NCI-H1105 (cell line): ENCODE measurements at regions not wholly inside any gene's neighbourhood (a gene's known extent, or its start where the extent isn't known, plus 50 kb on each side); places are given as distances from the start of the nearest gene placed in this dataset.

Source experiments
- DNase-seq: peaks from one replicate; lab custom pipeline; 2025; lab: John Stamatoyannopoulos, UW

DNA sequence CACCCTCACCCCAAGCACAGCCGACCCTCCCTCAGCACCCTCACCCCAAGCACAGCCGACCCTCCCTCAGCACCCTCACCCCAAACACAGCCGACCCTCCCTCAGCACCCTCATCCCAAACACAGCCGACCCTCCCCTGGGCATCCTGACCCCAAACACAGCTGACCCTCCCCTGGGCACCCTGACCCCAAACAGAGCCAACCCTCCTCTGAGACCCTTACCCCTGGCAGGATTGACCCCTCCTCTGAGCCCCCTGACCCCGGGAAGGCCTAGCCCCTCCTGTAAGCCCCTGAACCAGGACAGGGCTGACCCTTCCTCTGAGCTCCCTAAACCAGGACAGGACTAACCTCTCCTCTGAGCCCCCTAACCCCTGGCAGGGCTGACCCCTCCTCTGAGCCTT is 84.4 kb upstream of the RAB6C start:
- no peak for DNase-seq

DNA sequence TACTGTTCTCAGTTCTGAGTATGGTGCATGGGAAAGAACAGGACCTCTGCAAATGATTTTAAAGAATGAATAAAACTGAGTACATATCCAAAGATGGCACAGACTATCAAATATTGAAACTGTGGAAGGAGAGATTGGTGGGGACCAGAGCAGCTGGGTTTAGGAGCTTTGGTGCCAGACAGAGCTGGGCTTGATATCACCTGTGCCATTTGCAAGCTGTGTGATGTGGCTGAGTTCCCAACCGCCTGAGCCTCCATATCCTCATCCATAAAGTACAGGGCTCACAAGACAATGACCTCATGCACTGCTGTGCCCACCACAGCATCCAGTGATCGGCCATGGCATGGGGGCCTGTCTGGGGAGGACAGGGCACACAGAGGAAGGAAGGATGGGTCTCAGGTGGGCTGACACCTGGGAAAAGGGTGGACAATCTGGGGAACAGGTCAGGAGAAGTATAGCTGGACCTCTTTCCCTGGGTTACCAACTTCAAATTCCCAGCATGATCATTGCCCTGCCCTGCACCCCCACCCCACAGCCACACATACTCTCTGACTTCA is 83.9 kb upstream of the RAB6C start:
- DNase-seq: no peak

DNA sequence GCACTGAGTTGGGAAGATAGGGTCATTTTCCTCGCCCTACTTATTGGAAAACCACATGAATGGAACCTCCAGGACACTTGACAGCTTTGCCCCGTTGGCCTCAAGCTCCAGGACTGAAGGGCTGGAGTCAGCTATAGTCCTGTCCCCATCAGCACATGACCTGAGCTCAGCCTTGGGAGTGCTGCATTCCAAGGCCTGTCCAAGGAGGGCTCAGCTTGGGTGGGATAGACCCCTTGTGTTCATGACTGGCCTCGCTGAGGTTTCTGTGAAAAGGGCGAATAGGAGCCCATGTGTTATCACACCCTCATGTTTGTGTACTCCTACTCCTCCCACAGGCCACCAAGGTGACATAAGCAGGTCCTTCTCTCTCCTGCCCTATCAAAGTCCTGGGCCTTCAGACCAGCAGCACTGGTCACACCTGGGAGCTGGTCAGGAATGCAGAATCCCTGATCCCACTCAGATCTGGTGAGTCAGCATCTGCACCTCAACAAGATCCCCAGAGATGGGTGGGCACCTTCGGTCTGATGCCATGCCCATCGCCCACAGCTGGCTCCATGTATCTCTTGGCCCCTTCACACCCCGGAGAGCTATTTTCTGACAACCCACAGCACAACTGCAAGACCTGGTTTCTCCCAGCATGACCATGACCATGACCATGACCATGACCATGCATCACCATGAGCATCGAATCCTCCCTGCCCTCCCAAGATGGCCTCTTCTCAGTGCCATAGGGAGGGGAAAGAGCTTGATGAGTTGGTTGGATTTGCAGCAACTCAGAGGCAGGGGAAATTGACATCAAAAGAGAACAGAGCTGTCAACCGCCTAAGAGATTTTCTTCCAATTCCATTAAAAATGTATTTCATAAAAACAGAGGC is 83.0 kb upstream of the RAB6C start:
- no peak for DNase-seq

DNA sequence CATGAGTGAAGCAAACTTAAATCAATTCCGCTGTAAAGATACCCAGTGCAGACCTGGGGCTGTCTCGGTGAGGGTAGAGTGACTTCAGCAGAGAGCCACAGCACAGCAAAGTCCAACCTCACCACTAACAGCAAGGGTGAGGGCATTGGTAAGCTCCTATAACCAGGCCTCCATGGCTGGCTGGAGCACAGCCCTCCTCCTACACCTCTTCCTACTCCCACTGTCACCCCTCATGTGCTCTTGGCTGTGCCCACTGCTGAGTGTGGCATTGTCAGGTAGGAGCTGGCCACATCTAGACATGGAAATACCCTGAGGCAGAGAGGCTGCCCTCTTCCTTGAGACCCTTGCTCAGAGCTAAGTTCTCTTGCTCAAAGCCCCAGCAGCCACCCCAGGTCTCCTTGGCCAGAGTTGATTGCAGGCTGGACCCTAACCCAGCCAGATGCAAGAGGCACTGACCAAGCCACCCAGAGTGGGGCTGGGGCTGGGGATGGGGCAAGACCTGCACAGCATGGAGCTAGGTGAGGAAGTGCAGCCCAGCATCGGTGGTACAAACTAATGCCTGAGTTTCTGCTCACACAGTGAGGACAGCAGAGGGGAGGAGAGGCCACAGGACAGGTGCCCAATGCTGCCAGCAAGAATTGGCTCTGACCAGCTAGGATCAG is 77.6 kb upstream of the RAB6C start:
- no peak for DNase-seq

DNA sequence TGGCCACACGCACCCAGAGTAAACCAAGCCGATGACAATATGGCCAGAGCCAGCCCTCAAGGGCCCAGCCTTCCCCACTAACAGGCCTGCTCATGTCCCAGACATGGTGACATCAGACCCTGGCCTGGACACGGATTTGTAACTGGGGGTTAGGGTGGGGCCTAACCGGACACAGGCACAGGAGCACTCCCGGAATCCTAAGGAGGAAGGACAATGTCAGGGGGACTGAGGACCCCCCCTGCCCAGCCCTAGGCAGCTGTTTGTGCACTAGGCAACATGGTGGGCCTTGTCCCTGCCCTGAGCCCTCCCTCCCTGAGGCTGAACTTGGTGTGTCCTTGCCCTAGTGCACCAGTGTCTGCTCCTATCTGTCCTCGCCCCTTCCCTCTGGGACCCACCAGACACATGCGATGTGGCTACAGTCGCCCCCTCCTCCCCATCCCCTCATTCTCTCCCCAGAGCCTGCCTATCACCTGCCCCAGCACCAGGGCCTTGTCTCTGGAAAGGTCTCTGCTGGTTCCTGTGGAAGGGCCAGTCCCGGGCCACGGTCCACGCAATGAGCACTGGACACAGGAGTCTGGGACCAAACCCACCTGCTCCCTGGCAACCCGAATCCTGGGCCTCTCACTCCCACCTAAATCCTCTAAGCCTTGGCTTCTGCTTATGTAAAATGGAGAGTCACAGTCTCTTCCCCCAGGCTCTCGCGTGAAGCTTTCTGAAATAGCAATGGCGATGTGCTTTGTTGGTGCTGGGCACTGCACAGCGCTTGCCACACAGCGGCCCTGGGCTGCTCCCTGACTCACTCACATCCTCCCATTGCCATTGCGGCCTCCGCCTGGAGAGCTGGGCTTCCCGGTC is 76.5 kb upstream of the RAB6C start:
- no peak for DNase-seq

DNA sequence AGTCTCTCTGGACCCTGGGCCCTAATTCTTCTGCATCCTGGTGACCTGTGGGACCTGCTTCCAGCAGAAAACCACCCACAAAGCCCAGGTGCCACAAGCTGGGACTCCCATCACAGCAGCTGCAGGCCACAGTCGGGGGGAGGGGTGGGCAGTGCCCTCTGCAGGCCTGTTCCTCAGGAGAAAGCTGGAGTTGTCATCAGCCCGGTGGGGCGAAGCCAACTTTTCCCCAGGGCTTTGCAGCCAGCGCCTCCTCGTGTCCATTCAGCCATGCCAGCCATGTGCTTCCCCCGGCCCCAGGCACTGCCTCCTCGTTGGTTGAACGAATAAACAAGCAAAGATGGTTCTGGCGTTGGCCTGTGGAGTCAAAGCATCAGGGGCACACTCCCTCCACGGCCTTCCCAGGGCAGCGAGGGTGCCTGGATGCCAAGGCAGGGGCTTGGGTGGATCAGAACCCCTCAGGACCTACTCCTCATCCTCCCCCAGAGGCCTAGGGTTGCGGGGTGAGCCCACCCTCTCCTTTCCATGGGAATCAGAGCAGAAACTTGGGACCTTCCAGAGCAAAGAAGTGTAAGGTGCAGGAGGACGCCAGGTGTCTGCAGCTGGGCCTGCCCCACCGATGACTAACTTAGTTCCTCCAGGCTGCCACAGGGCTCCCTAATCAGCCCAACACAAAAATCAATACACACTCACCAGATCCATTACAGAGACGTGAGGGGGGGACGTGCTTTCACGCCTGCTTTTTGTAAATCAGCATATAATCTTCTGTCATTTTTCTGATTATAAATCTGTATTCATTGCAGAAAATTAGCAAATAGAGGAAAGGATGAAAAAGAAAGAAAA is 75.7 kb upstream of the RAB6C start:
- no peak for DNase-seq

DNA sequence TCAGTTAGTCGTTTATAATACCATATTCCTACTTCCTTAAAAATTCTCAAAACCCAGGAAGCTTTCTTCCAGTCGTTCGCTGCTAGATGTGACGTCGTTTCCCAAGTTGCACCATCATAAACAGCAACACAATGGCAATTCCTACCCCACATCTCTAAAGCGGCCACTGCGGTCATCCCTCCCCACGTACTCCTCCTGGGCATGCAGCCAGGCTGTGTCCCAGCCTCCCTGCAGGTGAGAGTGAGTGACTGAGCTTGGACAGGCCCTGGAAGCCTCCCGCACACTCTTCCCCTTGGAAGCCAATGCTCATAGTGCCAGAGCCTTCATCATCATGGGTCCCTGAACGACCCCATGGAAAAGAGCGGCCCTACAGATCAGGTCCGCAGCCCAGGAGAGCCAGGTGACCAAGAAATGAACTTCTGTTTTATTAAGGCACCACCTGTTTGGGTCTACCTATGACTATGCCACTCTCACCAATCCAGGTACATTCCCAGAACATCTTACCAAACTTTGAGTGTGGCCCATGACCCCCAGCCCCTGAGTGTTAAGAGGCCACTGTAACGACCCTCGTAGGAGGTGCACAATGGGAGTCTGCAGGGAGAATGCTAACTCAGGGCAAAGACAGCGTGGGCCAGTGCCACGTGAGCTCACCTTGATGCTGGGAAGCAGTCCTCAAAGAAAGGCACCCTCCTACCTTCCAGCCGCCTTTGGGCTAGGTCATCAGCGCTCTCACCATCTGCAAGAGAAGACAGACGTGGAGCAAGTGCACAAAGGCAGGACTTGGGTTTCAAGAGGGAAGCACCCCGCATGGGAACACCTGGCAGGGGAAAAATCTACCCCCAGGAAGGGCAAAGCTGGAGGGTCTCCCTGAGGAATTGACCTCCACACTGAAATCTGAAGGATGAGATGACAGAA is 74.7 kb upstream of the RAB6C start:
- DNase-seq: no peak

DNA sequence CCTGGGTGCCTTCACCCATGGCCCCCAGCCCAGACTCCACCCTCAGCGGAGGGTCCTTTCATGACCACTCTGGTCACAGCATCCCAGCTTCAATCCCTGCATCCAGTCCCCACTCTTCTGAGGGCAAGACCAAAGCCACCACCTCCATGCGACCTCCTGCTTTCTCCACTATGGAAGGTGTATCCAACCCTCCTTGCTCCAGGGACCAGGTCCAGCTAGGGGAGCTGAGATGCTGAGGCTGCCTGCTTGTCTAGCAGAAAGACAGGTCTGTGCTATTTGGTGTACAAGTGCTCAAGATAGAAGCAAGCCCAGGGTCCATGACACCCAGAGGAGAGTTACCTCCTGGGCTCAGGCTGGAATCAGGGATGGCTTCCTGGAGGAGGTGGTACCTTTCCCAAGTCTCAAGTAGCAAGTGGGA is 73.8 kb upstream of the RAB6C start:
- no peak for DNase-seq

DNA sequence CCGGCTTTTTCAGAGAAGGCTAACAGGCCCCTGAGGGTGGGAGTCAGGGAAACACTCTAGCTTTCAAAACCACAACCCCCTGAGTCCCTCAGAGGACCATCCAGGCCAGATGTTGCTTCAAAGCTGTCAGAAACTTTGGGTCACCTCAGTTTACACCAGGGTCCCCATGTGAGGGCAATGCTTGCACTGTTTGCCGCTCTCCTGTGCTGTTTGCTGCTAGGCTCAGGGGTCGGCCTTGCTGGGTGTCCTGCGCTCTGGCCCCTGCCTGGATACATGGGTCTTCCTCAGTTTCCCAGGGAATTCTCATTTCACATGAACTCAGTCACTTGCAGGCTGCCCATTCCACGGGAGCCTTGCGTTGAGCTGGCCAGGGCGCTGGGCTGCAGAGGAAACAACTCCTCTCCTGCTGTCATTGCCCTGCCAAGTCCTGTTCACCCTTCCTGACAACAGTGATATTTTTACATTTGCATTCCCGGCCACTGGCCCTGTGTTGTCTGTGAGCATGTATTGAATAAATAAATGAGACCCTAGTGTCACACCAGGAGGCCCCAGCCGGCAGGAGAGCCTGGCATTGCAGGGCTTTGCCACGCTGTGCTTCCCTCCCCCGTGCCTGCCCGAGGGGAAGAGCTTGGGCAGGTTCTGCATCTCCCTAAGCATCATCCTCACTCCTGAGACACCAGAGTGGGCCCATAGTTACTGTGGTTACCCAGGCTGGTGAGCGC is 73.2 kb upstream of the RAB6C start:
- DNase-seq: no peak

DNA sequence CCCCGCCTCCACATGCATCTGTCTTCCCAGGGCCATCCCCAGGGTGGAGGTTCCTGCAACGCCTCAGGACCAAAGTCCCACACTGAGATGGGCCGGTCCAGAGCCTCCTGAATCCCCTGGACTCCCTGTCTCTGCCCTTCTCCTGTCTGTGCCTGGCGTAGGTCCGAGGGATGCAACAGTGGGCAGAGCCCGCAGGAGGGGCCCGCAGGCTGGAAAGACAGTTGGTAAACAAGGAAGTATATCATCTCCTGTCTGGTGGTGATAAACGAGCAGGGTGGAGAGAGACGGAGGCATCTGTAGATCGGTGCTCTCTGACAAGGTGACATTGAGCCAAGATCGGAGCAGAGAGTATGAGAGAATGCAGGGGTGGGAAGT is 72.6 kb upstream of the RAB6C start:
- DNase-seq: no peak

DNA sequence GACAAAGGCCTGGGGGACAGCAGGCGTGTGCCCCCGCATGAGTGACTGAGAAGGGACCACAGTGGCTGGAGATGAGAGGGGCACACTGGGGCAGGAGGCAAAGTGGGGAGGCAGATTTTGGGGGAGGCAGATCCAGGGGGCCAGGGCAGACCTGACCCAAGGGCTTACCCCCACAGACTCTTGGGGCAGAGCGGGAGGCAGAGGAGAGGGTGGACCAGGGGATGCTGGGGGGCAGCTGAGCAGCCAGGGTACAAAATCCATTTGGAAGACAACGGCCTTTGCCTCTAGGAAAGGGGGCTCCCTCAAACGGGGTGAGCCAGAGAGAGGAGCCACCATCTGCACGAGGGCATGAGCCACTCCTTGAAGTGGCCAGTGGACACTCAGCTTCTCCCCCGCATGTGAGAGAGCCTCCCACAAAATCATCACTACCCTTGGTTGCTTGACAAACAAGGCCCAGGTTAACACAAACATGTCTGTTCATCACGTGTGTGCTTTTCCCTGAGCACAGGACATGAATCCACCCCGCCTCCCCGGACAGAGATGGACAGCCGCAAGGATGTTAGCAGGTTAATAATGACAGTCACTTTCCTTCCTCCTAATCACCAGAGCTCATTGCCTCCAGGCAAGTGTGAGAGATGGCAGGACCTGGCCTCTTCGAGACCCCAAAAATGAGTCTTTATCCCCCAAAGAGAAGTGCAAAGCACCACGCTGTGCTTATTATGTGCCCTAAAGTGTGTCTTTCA is 72.0 kb upstream of the RAB6C start:
- DNase-seq: no peak

DNA sequence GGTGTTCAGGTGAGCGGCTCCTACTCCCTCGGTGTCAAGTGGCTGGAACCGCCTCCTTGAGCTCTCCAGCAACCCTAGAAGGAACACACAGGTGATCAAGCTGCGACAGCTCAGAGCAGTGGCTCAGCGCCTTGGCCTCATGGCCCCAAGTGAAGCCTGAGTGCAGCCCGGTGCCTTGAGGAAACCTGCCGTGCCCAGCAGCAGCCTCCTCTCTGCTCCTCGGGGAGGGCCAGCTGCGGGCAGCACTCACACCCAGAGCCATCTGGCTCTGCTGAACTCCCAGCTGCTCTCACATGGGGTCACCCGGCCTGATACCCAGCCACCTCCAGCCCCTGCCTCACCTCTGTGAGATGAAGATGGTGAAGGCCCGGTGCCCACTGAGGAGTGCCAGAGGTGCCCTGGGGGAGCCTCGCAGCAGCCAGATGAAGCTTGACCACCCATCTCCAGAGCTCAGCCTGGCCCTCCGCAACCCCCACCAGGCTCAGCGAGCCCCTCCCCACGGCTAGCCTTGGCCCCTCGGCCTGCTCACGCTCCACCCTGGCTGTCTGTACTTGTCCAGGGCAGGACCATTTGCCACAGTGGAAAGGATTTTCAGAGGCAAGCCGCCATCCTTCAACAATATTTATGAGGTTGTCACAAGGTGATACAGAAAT is 70.6 kb upstream of the RAB6C start:
- no peak for DNase-seq

DNA sequence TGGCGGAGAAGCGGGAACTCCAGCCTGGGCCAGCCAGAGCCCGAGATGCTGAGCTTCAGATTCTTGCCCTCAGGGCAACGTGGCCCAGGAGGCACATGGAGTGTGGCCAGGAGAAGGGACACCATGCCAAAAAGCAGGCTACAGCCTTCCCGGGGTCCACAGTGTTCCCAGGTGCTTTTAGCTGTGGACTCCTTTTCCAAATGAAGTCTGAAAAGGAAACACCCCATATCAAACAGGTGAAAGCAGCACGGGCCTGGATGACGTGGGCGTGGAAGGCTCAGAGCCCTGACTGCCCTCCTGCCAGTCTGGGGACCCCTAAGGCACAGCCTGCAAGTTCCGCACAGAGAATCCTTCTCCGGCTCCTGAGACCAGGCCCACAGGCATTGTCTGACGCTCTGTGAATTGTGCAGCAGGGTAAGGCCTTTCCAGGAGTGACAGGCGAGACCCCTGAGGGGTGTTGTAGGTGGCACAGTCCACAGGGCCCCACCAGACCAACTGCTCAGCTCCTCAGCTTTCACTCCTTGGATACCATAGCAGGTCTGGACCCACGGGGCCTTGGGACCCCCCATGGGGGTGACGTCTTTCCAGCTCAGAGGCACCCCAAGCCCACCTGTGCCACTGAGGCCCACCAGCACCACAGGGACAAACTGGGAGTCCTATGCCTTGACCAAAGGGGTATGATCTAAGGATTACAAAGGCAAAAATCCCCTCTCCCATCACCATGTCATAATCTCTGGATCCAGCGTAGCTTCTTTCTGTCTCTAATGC is 69.6 kb upstream of the RAB6C start:
- DNase-seq: no peak

DNA sequence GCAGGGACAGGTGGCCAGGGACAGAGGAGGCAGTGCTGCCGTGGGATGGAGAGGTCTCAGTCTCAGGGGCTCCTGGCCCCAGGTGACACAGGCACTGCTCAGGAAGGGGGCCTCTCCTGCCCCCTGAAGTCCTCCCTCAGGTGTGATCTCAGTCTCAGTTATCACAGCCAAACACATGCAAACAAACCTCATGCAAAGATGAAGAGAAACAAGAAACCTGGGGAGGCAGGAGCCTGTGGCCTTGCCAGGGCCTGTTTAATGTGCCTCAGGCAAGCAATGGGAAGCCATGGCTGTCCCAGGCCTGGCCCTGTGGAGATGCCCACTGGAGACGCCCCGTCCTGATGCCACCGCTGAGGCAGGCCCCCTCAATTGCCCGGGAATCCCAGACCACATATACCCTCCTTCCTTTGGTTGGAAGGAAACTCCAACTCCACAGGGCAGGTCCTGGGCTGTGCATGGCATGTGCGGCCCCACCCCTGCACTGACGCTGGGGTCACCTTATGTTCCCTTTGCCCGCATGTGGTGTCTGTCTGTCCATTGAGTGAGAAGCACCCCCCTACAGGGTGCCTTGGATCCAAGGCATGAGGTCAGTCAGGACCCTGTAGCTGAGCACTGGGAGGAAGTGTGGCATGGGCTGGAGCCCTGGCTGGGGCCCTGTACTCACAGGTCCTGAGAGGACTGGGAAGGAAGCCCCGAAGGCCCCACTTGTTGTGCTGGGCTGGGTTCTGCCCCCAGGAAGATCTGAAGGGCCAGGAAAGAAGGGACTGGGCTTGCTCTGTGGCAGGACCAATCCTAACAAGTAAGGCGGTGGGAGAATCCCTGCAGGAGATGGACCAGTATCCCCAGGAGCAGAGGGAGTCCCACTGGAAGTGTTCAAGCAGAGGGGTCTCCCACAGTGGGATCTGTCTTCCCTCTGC is 68.8 kb upstream of the RAB6C start:
- DNase-seq: no peak

DNA sequence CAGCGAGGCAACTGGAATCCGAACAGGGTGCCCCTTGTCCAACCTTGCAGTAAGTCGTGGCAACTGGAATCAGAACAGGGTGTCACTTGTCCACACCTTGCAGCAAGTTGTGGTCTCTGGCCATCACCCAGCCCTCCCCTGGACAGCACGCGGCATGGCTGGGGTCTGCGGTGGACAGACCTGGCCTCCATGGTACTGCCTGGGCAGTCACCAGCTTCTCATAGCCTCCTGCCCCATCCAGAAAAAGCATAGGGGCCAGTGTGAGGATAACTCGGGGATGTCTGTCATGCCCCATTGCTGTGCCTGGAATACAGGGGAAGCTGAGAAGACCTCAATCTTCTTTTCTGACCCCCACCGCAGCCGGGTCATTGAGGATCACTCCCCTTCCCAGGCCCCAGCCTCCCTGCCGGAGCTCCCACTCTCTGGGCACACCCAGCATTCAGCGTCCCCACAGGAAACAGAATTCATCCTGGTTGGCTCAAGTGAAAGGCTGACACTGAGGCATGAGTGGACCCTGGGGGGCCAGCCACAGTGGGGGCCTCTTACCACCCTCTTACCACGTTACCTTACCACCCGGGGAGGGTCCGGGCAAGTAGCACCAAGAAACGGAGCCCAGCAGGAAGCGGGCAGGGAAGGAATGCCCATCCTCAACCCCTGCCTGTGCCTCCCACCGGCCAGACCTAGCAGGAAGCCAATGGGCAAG is 68.0 kb upstream of the RAB6C start:
- DNase-seq: no peak
